ENCODE measurements at regions not wholly inside any gene's neighbourhood (a gene's known extent, or its start where the extent isn't known, plus 50 kb on each side); places are given as distances from the start of the nearest gene placed in this dataset.
A peak's percentile ranks its signal among the peaks of the same experiment; 100 is the strongest.

GRCh38 chr22:44650806-44651205 lies 51.2 kb upstream of the PRR5 start:
- H3K27ac ChIP-seq: no peak overlapping the region
- no peak for TF ChIP-seq CTCF (conservative IDR thresholded peaks at IDR 0.05)
- TF ChIP-seq ZFX (IDR thresholded peaks at IDR 0.05): no peak

GRCh38 chr22:44648821-44649565 lies 53.0 kb upstream of the PRR5 start:
- peak overlapping the region; percentile 2; the same call in 1 of the 2 replicates for H3K27ac ChIP-seq
- TF ChIP-seq CTCF (conservative IDR thresholded peaks at IDR 0.05) (no peak), ZFX (IDR thresholded peaks at IDR 0.05) (no peak)

- TF ChIP-seq CTCF (conservative IDR thresholded peaks at IDR 0.05) (no peak), ZFX (IDR thresholded peaks at IDR 0.05) (no peak)
- peak overlapping the region; percentile 2; the same call in 1 of the 2 replicates for H3K27ac ChIP-seq
These were observed 53.8 kb upstream of the PRR5 start for GRCh38 chr22:44648085-44648820.

- no peak for TF ChIP-seq CTCF (conservative IDR thresholded peaks at IDR 0.05)
- TF ChIP-seq ZFX (IDR thresholded peaks at IDR 0.05): no peak
- H3K27ac ChIP-seq: no peak overlapping the region
These were observed 54.9 kb upstream of the PRR5 start for GRCh38 chr22:44647141-44647540.

GRCh38 chr22:44646668-44647067 lies 55.3 kb upstream of the PRR5 start:
- no peak for TF ChIP-seq ZFX (IDR thresholded peaks at IDR 0.05)
- TF ChIP-seq CTCF (conservative IDR thresholded peaks at IDR 0.05): no peak

GRCh38 chr22:44646141-44646540 lies 55.9 kb upstream of the PRR5 start:
- peak overlapping the region; percentile 87 for H3K27ac ChIP-seq
- TF ChIP-seq CTCF (conservative IDR thresholded peaks at IDR 0.05) (no peak), ZFX (IDR thresholded peaks at IDR 0.05) (no peak)

More at GRCh38 chr22:44646668-44647067, 55.3 kb upstream of the PRR5 start:
- H3K27ac ChIP-seq: peak overlapping the region; percentile 87

- TF ChIP-seq ZFX (IDR thresholded peaks at IDR 0.05) (no peak), CTCF (conservative IDR thresholded peaks at IDR 0.05) (no peak)
- H3K27ac ChIP-seq: peak overlapping the region; percentile 87
These were observed 56.5 kb upstream of the PRR5 start for GRCh38 chr22:44645531-44645930.
